ENCODE measurements at regions not wholly inside any gene's neighbourhood (a gene's known extent, or its start where the extent isn't known, plus 50 kb on each side); places are given as distances from the start of the nearest gene placed in this dataset.

- no peak overlapping the region for H3K56ac ChIP-seq (ENCODE audit: insufficient read length, low read depth, low read length)
- Mint-ChIP-seq H3K9me3 (peaks cover 93 to 96% of the 10 kb centered on the region in 2 experiments), H3K36me3 (ENCODE audit: insufficient read depth in 1 of 3, low read depth in 3 of 3) (peaks cover 8 to 40% (median 13%) of the 10 kb centered on the region in 3 experiments; a peak in 6 of 7 replicates), H3K4me1 (no peaks in the 10 kb centered on the region), H3K27me3 (ENCODE audit: low read depth) (no peaks in the 10 kb centered on the region), H3K27ac (no peak overlapping the region), H3K4me3 (no peak overlapping the region)
- H3T11ph ChIP-seq (ENCODE audit: low read length) = no peak overlapping the region
- H3K4ac ChIP-seq (ENCODE audit: low read depth, low read length) = no peak overlapping the region
- no peak overlapping the region for H4K8ac ChIP-seq (replicated peaks; ENCODE audit: insufficient read length, low read depth, low read length)
- no peak overlapping the region for H2BK12ac ChIP-seq (ENCODE audit: insufficient read length, low read depth, low read length)
- H3K9ac ChIP-seq (ENCODE audit: extremely low read depth, insufficient read length, low read length) = no peak overlapping the region
- no peaks in the 10 kb centered on the region for H3K23me2 ChIP-seq (ENCODE audit: insufficient read length, low read depth, low read length, poor library complexity, severe bottlenecking)
- no peaks in the 10 kb centered on the region for H3K79me1 ChIP-seq (ENCODE audit: insufficient read depth, low read depth, low read length, poor library complexity, severe bottlenecking)
- no peak overlapping the region for H2BK5ac ChIP-seq (ENCODE audit: insufficient read length, low read length)
- TF ChIP-seq CTCF (conservative IDR thresholded peaks at IDR 0.05) = no peak
- H3K4me1 ChIP-seq (ENCODE audit: insufficient read depth, low read length) = no peaks in the 10 kb centered on the region
- H4K20me1 ChIP-seq (ENCODE audit: control insufficient read depth, insufficient read depth, insufficient read length) = no peaks in the 10 kb centered on the region
- H3K79me2 ChIP-seq (ENCODE audit: insufficient read depth, low read length) = no peaks in the 10 kb centered on the region
- peaks cover 67% of the 10 kb centered on the region for H3K9me3 ChIP-seq (ENCODE audit: control insufficient read depth, low read depth, low read length)
- no peaks in the 10 kb centered on the region for H3K27me3 ChIP-seq (ENCODE audit: insufficient read depth, low read length)
- no peak overlapping the region for H3K18ac ChIP-seq (ENCODE audit: insufficient read length, low read depth, low read length)
- no peak overlapping the region for H2BK120ac ChIP-seq (ENCODE audit: low read depth, low read length, poor library complexity, severe bottlenecking)
- no peak overlapping the region for H2AFZ ChIP-seq (ENCODE audit: low read length)
- H3K14ac ChIP-seq (ENCODE audit: insufficient read depth, low read length) = no peak overlapping the region
- no peak overlapping the region for H3K23ac ChIP-seq (ENCODE audit: insufficient read length, low read depth, low read length)
- H2AK5ac ChIP-seq (ENCODE audit: insufficient read length, low read length) = no peak overlapping the region
- no CpG with 5 or more reads among the region's 3 CpGs for WGBS (ENCODE audit: extremely low coverage, insufficient read length, low lambda C conversion rate)
- no peak overlapping the region for H2BK20ac ChIP-seq (ENCODE audit: low read depth, low read length, poor library complexity, severe bottlenecking)
- no peak overlapping the region for H4K5ac ChIP-seq (ENCODE audit: insufficient read length, low read depth, low read length)
- H3K4me2 ChIP-seq (ENCODE audit: insufficient read depth, insufficient read length, low read length) = no peak overlapping the region
- H4K91ac ChIP-seq (ENCODE audit: insufficient read length, low read depth, low read length) = no peak overlapping the region
- no peak for DNase-seq
- H2BK15ac ChIP-seq (ENCODE audit: low read depth, low read length) = no peak overlapping the region
- no peak overlapping the region for H3K27ac ChIP-seq (ENCODE audit: insufficient read length, low read depth, low read length)
Observed at GRCh38 chr20:55935448-55936208, 69.7 kb downstream of the CBLN4 start.

Data from H9 (cell line).